ENCODE measurements at regions not wholly inside any gene's neighbourhood (a gene's known extent, or its start where the extent isn't known, plus 50 kb on each side); places are given as distances from the start of the nearest gene placed in this dataset.

DNA sequence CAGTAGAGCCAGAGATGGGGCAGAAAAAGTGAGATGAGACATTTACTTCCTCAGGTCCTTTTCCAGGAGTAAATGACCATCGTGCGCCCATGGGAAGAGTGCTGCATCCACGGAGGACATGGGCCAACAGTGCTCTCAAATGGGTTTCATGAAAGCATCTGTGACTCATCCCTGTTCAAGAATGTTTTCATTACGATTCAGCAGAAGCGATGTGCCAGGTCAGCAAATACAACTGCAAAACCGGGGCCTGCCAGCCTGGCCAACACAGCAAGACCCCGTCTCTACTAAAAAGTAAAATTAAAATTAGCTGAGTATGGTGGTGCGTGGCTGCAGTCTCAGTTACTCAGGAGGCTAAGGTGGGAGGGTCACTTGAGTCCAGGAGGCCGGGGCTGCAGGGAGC is 125.1 kb downstream of the LY86 start:
- Mint-ChIP-seq H3K4me1 (ENCODE audit: low read depth, unreplicated experiment) (peaks cover 19% of the 10 kb centered on the region), H3K27ac (ENCODE audit: unreplicated experiment) (no peak overlapping the region), H3K9me3 (ENCODE audit: low read depth, unreplicated experiment) (no peaks in the 10 kb centered on the region), H3K4me3 (ENCODE audit: low read depth, unreplicated experiment) (no peak overlapping the region), H3K27me3 (ENCODE audit: unreplicated experiment) (peaks cover 14% of the 10 kb centered on the region), H3K36me3 (ENCODE audit: insufficient read depth, unreplicated experiment) (no peaks in the 10 kb centered on the region)
- TF ChIP-seq, protein P1, sequence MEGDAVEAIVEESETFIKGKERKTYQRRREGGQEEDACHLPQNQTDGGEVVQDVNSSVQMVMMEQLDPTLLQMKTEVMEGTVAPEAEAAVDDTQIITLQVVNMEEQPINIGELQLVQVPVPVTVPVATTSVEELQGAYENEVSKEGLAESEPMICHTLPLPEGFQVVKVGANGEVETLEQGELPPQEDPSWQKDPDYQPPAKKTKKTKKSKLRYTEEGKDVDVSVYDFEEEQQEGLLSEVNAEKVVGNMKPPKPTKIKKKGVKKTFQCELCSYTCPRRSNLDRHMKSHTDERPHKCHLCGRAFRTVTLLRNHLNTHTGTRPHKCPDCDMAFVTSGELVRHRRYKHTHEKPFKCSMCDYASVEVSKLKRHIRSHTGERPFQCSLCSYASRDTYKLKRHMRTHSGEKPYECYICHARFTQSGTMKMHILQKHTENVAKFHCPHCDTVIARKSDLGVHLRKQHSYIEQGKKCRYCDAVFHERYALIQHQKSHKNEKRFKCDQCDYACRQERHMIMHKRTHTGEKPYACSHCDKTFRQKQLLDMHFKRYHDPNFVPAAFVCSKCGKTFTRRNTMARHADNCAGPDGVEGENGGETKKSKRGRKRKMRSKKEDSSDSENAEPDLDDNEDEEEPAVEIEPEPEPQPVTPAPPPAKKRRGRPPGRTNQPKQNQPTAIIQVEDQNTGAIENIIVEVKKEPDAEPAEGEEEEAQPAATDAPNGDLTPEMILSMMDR (IDR thresholded peaks at IDR 0.05; ENCODE audit: unreplicated experiment) = no peak
- DNase-seq = no peak
- BruUV-seq (replicated peaks) = no TSS peak
- intact Hi-C loops (cut with micrococcal nuclease; ENCODE audit: unreplicated experiment) = no loop called here
- CTCF ChIA-PET = interaction anchor here (2.3 kb wide), 1 partner anchor 17 kb away, joined by 8 read pairs; no protein-coding TSS in a partner anchor

DNA sequence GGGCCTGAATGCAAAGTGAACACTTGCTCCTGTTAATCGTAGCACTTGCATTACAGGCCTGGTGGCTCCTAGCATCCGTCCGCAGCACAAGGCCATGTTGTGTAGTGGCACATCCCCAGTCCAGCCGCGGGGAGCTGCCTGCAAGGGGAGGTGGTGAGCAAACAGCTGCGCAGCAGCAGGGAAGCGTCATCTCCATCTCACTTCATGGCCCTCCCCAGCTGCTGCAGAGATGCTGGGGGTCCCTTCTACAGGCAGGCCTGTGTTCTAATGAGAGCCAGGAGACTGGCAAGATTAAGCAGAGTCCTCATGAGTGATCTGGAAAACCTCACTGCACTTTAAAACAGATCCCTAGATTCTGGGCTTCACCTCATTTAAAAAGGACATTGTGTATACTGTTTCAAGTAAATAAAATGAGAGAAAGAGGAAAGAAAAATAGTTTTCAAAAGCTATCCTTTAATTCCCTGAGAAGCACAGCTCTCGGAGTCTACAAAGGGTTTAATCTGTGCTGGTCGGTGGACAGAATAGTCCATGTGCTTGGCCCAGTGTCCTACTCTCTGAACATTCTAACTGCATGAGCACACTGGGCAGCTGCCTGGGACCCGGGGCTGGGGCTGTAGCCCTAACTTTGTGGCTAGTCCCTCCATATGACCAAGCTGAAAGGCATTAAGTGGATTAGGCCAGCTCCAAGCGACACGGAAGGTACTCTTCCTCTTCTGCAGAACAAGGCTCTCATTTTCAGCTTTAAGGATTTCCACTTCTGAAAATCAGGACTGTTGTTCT is 125.8 kb downstream of the LY86 start:
- H3K36me3 Mint-ChIP-seq (ENCODE audit: insufficient read depth, unreplicated experiment) = no peaks in the 10 kb centered on the region

DNA sequence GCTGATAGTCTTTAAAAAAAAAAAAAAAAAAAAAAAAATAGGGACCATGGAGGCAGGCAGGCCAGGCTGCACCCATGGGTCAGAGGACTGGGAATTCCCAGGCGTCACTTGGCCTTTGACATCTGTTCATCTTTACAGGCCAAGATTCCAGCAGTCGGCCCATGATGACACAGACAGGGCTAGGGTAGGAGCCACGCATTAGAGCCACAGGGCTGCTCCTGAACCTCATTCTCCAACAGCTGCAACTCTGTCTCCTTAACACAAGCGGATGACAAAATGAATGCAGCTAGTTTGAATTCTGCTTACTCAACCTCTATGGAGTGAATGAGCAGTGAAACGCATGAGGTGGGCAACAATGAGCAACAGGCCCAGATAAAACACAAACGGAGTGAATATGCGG is 126.4 kb downstream of the LY86 start:
- H3K36me3 Mint-ChIP-seq (ENCODE audit: insufficient read depth, unreplicated experiment) = no peaks in the 10 kb centered on the region
- TF ChIP-seq, protein P1 (IDR thresholded peaks at IDR 0.05; ENCODE audit: unreplicated experiment) = no peak
- intact Hi-C loops (cut with micrococcal nuclease; ENCODE audit: unreplicated experiment) = no loop called here

More for the DNA sequence above, 125.8 kb downstream of the LY86 start:
- TF ChIP-seq, protein P1 (IDR thresholded peaks at IDR 0.05; ENCODE audit: unreplicated experiment) = no peak
- Mint-ChIP-seq H3K27me3 (ENCODE audit: unreplicated experiment) (peaks cover 14% of the 10 kb centered on the region), H3K27ac (ENCODE audit: unreplicated experiment) (no peak overlapping the region), H3K4me3 (ENCODE audit: low read depth, unreplicated experiment) (no peak overlapping the region), H3K9me3 (ENCODE audit: low read depth, unreplicated experiment) (no peaks in the 10 kb centered on the region), H3K4me1 (ENCODE audit: low read depth, unreplicated experiment) (peaks cover 19% of the 10 kb centered on the region)
- BruUV-seq (replicated peaks) = no TSS peak
- intact Hi-C loops (cut with micrococcal nuclease; ENCODE audit: unreplicated experiment) = no loop called here
- DNase-seq = no peak
- CTCF ChIA-PET = interaction anchor here (0.7 kb wide), 1 partner anchor 12 kb away, joined by 3 read pairs; no protein-coding TSS in a partner anchor

DNA sequence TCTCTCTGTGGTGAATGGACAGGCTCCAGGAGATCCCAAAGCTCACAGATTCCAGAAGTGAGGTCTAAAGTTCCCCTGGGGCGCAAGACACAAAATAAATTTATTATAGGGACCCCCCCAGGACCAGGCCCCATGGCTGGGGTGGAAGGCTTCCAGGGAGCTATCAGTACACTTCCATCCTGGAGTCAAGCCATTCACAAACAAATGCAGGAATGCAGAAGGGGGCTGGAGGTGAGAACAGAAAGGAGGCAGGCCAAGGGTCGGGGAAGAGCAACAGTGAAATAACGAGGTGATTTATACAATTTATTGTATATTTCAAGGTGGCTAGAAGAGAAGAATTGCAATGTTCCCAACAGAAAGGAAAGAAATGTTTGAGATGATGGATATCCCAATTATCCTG is 126.9 kb downstream of the LY86 start:
- BruUV-seq (replicated peaks) = no TSS peak

More for the DNA sequence above, 126.4 kb downstream of the LY86 start:
- no TSS peak for BruUV-seq (replicated peaks)
- peaks cover 19% of the 10 kb centered on the region for H3K4me1 Mint-ChIP-seq (ENCODE audit: low read depth, unreplicated experiment)
- H3K4me3 Mint-ChIP-seq (ENCODE audit: low read depth, unreplicated experiment) = no peak overlapping the region
- CTCF ChIA-PET = no interaction called here
- H3K27me3 Mint-ChIP-seq (ENCODE audit: unreplicated experiment) = peaks cover 9% of the 10 kb centered on the region
- H3K9me3 Mint-ChIP-seq (ENCODE audit: low read depth, unreplicated experiment) = no peaks in the 10 kb centered on the region
- no peak overlapping the region for H3K27ac Mint-ChIP-seq (ENCODE audit: unreplicated experiment)
- DNase-seq = no peak

More for the DNA sequence above, 126.9 kb downstream of the LY86 start:
- Mint-ChIP-seq H3K36me3 (ENCODE audit: insufficient read depth, unreplicated experiment) (no peaks in the 10 kb centered on the region), H3K4me1 (ENCODE audit: low read depth, unreplicated experiment) (peaks cover 19% of the 10 kb centered on the region), H3K9me3 (ENCODE audit: low read depth, unreplicated experiment) (no peaks in the 10 kb centered on the region), H3K27ac (ENCODE audit: unreplicated experiment) (no peak overlapping the region), H3K4me3 (ENCODE audit: low read depth, unreplicated experiment) (no peak overlapping the region), H3K27me3 (ENCODE audit: unreplicated experiment) (peaks cover 4% of the 10 kb centered on the region)
- CTCF ChIA-PET = no interaction called here
- intact Hi-C loops (cut with micrococcal nuclease; ENCODE audit: unreplicated experiment) = no loop called here
- no peak for DNase-seq
- TF ChIP-seq, protein P1 (IDR thresholded peaks at IDR 0.05; ENCODE audit: unreplicated experiment) = no peak

Data from Calu3 (cell line).